ENCODE measurements at regions not wholly inside any gene's neighbourhood (a gene's known extent, or its start where the extent isn't known, plus 50 kb on each side); places are given as distances from the start of the nearest gene placed in this dataset.

DNA sequence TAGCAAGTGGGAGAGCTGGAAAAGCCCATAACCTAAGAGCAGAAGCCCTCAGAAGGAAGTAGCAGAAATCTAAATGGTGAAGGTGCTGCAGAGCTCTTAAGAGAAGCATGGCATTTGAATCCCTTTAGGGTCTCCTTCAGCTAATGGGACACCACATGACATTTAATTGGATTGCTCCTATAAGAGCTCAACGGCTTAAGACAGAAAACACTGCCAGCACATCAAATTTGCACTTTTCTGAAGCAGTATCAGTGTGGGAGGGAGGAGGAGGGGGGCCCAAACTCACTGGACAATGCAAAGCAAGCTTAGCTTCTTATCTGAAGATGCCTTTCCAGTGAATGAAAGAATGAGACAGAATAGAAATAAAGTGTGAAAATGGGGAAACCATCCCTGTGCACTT is 287.9 kb upstream of the MTNR1B start:
- WGBS, 2 donors: 0 to 27% methylated on average over 1 of the region's 1 CpG
- H3K4me3 ChIP-seq: no peak overlapping the region
- no peaks in the 10 kb centered on the region for H3K36me3 ChIP-seq
- no peaks in the 10 kb centered on the region for H3K4me1 ChIP-seq
- no peak for TF ChIP-seq POLR2A (IDR thresholded peaks at IDR 0.05)
- TF ChIP-seq, protein P1, sequence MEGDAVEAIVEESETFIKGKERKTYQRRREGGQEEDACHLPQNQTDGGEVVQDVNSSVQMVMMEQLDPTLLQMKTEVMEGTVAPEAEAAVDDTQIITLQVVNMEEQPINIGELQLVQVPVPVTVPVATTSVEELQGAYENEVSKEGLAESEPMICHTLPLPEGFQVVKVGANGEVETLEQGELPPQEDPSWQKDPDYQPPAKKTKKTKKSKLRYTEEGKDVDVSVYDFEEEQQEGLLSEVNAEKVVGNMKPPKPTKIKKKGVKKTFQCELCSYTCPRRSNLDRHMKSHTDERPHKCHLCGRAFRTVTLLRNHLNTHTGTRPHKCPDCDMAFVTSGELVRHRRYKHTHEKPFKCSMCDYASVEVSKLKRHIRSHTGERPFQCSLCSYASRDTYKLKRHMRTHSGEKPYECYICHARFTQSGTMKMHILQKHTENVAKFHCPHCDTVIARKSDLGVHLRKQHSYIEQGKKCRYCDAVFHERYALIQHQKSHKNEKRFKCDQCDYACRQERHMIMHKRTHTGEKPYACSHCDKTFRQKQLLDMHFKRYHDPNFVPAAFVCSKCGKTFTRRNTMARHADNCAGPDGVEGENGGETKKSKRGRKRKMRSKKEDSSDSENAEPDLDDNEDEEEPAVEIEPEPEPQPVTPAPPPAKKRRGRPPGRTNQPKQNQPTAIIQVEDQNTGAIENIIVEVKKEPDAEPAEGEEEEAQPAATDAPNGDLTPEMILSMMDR (IDR thresholded peaks at IDR 0.05): no peak
- H3K27me3 ChIP-seq: no peaks in the 10 kb centered on the region
- intact Hi-C loops (cut with DNase I): no loop called here
- no peak overlapping the region for H3K27ac ChIP-seq
- no peak for DNase-seq
- no peaks in the 10 kb centered on the region for H3K9me3 ChIP-seq

DNA sequence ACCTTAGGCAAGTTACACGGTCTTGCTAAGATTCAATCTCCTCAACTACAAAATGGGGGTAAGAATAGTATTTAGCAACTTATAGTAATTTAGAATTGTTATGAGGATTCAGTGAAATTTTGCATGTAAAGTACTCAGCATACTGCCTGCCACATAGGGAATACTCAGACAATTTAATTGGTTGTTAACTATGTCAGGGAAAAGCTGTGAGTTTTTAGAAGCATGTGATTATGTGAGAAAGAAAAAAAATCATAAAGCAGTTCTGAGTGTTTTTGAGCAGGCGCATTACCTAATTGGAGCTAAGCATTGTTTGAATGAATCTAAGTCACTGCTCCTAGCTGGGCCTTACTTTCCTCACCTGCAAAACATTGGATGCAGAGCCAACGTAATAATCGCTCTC is 287.3 kb upstream of the MTNR1B start:
- TF ChIP-seq, protein P1 (IDR thresholded peaks at IDR 0.05): no peak
- TF ChIP-seq POLR2A (IDR thresholded peaks at IDR 0.05): no peak
- H3K36me3 ChIP-seq: no peaks in the 10 kb centered on the region
- no peaks in the 10 kb centered on the region for H3K4me1 ChIP-seq
- intact Hi-C loops (cut with DNase I): no loop called here
- no peak overlapping the region for H3K27ac ChIP-seq
- H3K27me3 ChIP-seq: no peaks in the 10 kb centered on the region
- 90 to 91% methylated on average over 4 of the region's 4 CpGs for WGBS, 2 donors
- H3K4me3 ChIP-seq: no peak overlapping the region
- no peak for DNase-seq
- H3K9me3 ChIP-seq: no peaks in the 10 kb centered on the region

DNA sequence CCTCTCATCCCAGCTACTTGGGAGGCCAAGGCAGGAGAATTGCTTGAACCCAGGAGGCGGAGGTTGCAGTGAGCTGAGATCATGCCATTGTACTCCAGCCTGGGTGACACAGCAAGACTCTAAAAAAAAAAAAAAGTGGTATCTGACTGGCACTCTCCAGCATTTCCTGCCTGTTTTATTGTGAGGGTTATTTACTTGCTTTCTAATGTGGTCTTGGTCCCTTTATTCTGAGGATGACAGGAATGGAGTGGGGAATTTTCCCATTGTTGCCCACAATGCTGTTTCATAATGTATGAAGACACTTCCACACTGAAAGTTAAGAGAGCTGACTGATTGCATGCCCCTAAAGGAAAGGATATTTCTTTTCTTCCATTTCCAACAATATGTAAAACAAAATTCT is 286.5 kb upstream of the MTNR1B start:
- intact Hi-C loops (cut with DNase I): no loop called here
- H3K27ac ChIP-seq: no peak overlapping the region
- H3K9me3 ChIP-seq: no peaks in the 10 kb centered on the region

DNA sequence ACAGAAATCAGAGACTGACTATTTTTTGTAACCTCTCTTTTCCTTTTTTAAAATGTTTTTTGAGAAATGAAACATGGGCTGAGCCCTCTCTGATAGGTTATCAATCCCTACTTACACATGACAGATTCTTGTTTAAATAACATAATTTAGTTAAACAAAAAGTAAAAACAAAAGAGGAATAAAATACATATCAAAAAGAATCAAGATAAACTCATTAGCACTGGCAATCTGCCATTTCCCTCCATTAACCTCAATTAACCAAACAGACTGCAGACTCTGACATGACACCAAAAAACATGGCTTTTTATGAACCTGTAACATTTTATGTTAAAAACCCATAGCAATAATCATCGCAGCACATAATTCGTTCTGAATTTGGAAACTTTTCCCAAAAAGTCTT is 284.4 kb upstream of the MTNR1B start:
- Histone ChIP-seq H3K27me3 (no peaks in the 10 kb centered on the region), H3K4me1 (no peaks in the 10 kb centered on the region), H3K4me3 (no peak overlapping the region), H3K36me3 (no peaks in the 10 kb centered on the region), H3K27ac (no peak overlapping the region), H3K9me3 (no peaks in the 10 kb centered on the region)
- no peak for DNase-seq
- TF ChIP-seq POLR2A (IDR thresholded peaks at IDR 0.05): no peak
- TF ChIP-seq, protein P1 (IDR thresholded peaks at IDR 0.05): no peak
- 77 to 91% methylated on average over 2 of the region's 2 CpGs for WGBS, 2 donors
- intact Hi-C loops (cut with DNase I): no loop called here

More for the DNA sequence above, 286.5 kb upstream of the MTNR1B start:
- Histone ChIP-seq H3K4me1 (no peaks in the 10 kb centered on the region), H3K4me3 (no peak overlapping the region), H3K27me3 (no peaks in the 10 kb centered on the region), H3K36me3 (no peaks in the 10 kb centered on the region)
- 100% methylated on average over 1 of the region's 1 CpG for WGBS, 2 donors
- DNase-seq: no peak
- no peak for TF ChIP-seq POLR2A (IDR thresholded peaks at IDR 0.05)
- TF ChIP-seq, protein P1 (IDR thresholded peaks at IDR 0.05): no peak

DNA sequence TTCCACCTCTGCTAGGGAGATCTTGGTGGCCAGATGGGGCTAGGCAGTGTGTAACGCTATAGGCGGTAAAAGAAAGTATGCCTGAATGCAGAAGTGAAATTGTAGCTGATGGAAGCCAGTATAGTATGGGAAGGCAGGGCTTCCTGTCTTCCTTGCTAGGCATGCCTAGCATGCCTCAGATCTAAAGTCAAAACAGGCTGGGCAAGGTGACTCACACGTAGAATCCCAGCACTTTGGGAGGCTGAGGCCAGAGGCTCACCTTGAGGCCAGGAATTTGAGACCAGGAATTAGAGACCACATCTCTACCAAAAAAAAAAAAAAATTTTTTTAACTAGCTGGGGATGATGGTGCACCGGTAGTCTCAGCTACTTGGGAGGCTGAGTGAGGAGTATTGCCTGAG is 281.7 kb upstream of the MTNR1B start:
- H3K36me3 ChIP-seq: no peaks in the 10 kb centered on the region
- no peaks in the 10 kb centered on the region for H3K4me1 ChIP-seq
- no peak overlapping the region for H3K4me3 ChIP-seq
- no peaks in the 10 kb centered on the region for H3K9me3 ChIP-seq
- intact Hi-C loops (cut with DNase I): no loop called here
- H3K27me3 ChIP-seq: no peaks in the 10 kb centered on the region
- TF ChIP-seq, protein P1 (IDR thresholded peaks at IDR 0.05): no peak
- no peak for TF ChIP-seq POLR2A (IDR thresholded peaks at IDR 0.05)
- WGBS, 2 donors: 73 to 86% methylated on average over 4 of the region's 4 CpGs
- H3K27ac ChIP-seq: no peak overlapping the region
- DNase-seq: no peak

Data from esophagus squamous epithelium (tissue), 5 donors.